ENCODE measurements at regions not wholly inside any gene's neighbourhood (a gene's known extent, or its start where the extent isn't known, plus 50 kb on each side); places are given as distances from the start of the nearest gene placed in this dataset.
"Not testable (repeated sequence)": the region's sequence is repeated elsewhere in the genome, so short reads cannot be mapped to it uniquely, and the experiment has no call there.

GRCh38 chr18:1760901-1761300, 810.4 kb downstream of the METTL4 start:
- FAIRE-seq (no peak), DNase-seq (ENCODE audit: insufficient read length, low spot score) (no peak)

GRCh38 chr18:1774261-1774660, 797.0 kb downstream of the METTL4 start:
- FAIRE-seq = no peak
- no peak for DNase-seq (ENCODE audit: insufficient read length, low spot score)

GRCh38 chr18:1777843-1778242, 793.5 kb downstream of the METTL4 start:
- DNase-seq (ENCODE audit: insufficient read length, low spot score) = no peak
- FAIRE-seq = no peak

- FAIRE-seq (no peak), DNase-seq (ENCODE audit: insufficient read length, low spot score) (no peak)
Measured at GRCh38 chr18:1778496-1779178, 792.7 kb downstream of the METTL4 start.

- FAIRE-seq (no peak), DNase-seq (ENCODE audit: insufficient read length, low spot score) (no peak)
Measured at GRCh38 chr18:1779587-1779986, 791.7 kb downstream of the METTL4 start.

GRCh38 chr18:1784113-1784512, 787.2 kb downstream of the METTL4 start:
- DNase-seq (ENCODE audit: insufficient read length, low spot score) (no peak), FAIRE-seq (no peak)

- DNase-seq (ENCODE audit: insufficient read length, low spot score); FAIRE-seq: not testable (repeated sequence)
Measured at GRCh38 chr18:1785980-1786379, 785.3 kb downstream of the METTL4 start.

- no peak for FAIRE-seq
- no peak for DNase-seq (ENCODE audit: insufficient read length, low spot score)
Measured at GRCh38 chr18:1796636-1797035, 774.7 kb downstream of the METTL4 start.

GRCh38 chr18:1797235-1797634, 774.1 kb downstream of the METTL4 start:
- no peak for FAIRE-seq

GRCh38 chr18:1805521-1805920, 765.8 kb downstream of the METTL4 start:
- no peak for DNase-seq (ENCODE audit: insufficient read length, low spot score)
- FAIRE-seq = no peak

More at GRCh38 chr18:1797235-1797634, 774.1 kb downstream of the METTL4 start:
- DNase-seq (ENCODE audit: insufficient read length, low spot score) = no peak

- DNase-seq (ENCODE audit: insufficient read length, low spot score) (no peak), FAIRE-seq (no peak)
Measured at GRCh38 chr18:1806884-1807615, 764.3 kb downstream of the METTL4 start.

- FAIRE-seq (no peak), DNase-seq (ENCODE audit: insufficient read length, low spot score) (no peak)
Measured at GRCh38 chr18:1811282-1811681, 760.0 kb downstream of the METTL4 start.

- no peak for DNase-seq (ENCODE audit: insufficient read length, low spot score)
- no peak for FAIRE-seq
Measured at GRCh38 chr18:1825296-1825695, 746.0 kb downstream of the METTL4 start.

GRCh38 chr18:1840878-1841277, 730.4 kb downstream of the METTL4 start:
- FAIRE-seq = no peak

GRCh38 chr18:1846640-1847039, 724.7 kb downstream of the METTL4 start:
- DNase-seq (ENCODE audit: insufficient read length, low spot score) (no peak), FAIRE-seq (no peak)

More at GRCh38 chr18:1840878-1841277, 730.4 kb downstream of the METTL4 start:
- no peak for DNase-seq (ENCODE audit: insufficient read length, low spot score)

GRCh38 chr18:1848716-1849115, 722.6 kb downstream of the METTL4 start:
- FAIRE-seq (no peak), DNase-seq (ENCODE audit: insufficient read length, low spot score) (no peak)

GRCh38 chr18:1849386-1849785, 721.9 kb downstream of the METTL4 start:
- no peak for FAIRE-seq

GRCh38 chr18:1857281-1857680, 714.0 kb downstream of the METTL4 start:
- not testable (repeated sequence) for DNase-seq (ENCODE audit: insufficient read length, low spot score); FAIRE-seq

More at GRCh38 chr18:1849386-1849785, 721.9 kb downstream of the METTL4 start:
- DNase-seq (ENCODE audit: insufficient read length, low spot score) = no peak

GRCh38 chr18:1861473-1861872, 709.8 kb downstream of the METTL4 start:
- DNase-seq (ENCODE audit: insufficient read length, low spot score) (no peak), FAIRE-seq (no peak)

- FAIRE-seq (no peak), DNase-seq (ENCODE audit: insufficient read length, low spot score) (no peak)
Measured at GRCh38 chr18:1865869-1866268, 705.4 kb downstream of the METTL4 start.

GRCh38 chr18:1872274-1872673, 699.0 kb downstream of the METTL4 start:
- DNase-seq (ENCODE audit: insufficient read length, low spot score) (no peak), FAIRE-seq (no peak)

- FAIRE-seq (no peak), DNase-seq (ENCODE audit: insufficient read length, low spot score) (no peak)
Measured at GRCh38 chr18:1875219-1875618, 696.1 kb downstream of the METTL4 start.
